H1 (cell line): ENCODE measurements at regions not wholly inside any gene's neighbourhood (a gene's known extent, or its start where the extent isn't known, plus 50 kb on each side); places are given as distances from the start of the nearest gene placed in this dataset.

Source experiments
- CTCF ChIA-PET: fragments of 300-600 bp; sonication (Branson Sonifier 250); formaldehyde crosslinking; loops from one replicate; lab custom pipeline; 2021; ENCODE audit not compliant: partially characterized antibody; lab: Charles Lee
- POLR2A ChIA-PET: fragments of 300-600 bp; sonication (Branson Sonifier 250); formaldehyde crosslinking; loops from one replicate; lab custom pipeline; 2021; ENCODE audit warnings: inconsistent platforms; ENCODE audit not compliant: partially characterized antibody; lab: Charles Lee
- DNase-seq, 2 experiments: peaks; one replicate each; pipeline versions ENCODE4 v3.0.0 to v3.0.0-alpha.2; 2010 to 2022; ENCODE audit warnings: low spot score in 2 of 2, low read depth in 1 of 2, mixed read lengths in 1 of 2
- FAIRE-seq: peaks from 2 replicates; lab custom pipeline; 2011; peaks lifted over from hg19 to GRCh38; lab: Jason Lieb, UNC
- H2AFZ ChIP-seq: 2 replicates; pipeline ENCODE4 v1.8.1; 2012; ENCODE audit warnings: low read length, inconsistent platforms
- H2AK5ac ChIP-seq: 2 replicates; pipeline ENCODE4 v1.6.1; 2013; ENCODE audit warnings: low read depth, low read length
- H2BK120ac ChIP-seq: replicated peaks from 2 replicates; pipeline ENCODE3; 2013; ENCODE audit warnings: low read depth, low read length, inconsistent platforms
- H2BK12ac ChIP-seq: 2 replicates; pipeline ENCODE4 v1.6.1; 2013; ENCODE audit warnings: low read depth, low read length
- H2BK15ac ChIP-seq: 2 replicates; pipeline ENCODE4 v1.6.1; 2013; ENCODE audit warnings: low read length
- H2BK20ac ChIP-seq: 2 replicates; pipeline ENCODE4 v1.6.1; 2013; ENCODE audit warnings: low read length
- H2BK5ac ChIP-seq: 2 replicates; pipeline ENCODE4 v1.6.1; 2013; ENCODE audit warnings: low read depth, low read length
- H3K14ac ChIP-seq: 2 replicates; pipeline ENCODE4 v1.6.1; 2013; ENCODE audit warnings: inconsistent platforms; ENCODE audit not compliant: insufficient read length
- H3K18ac ChIP-seq: 2 replicates; pipeline ENCODE4 v1.6.1; 2013; ENCODE audit warnings: low read length; ENCODE audit errors: extremely low read depth
- H3K23ac ChIP-seq: 2 replicates; pipeline ENCODE4 v1.6.1; 2013; ENCODE audit warnings: inconsistent platforms; ENCODE audit not compliant: insufficient read length
- H3K23me2 ChIP-seq: 2 replicates; pipeline ENCODE4 v1.6.1; 2013; ENCODE audit warnings: low read depth, low read length
- H3K27ac ChIP-seq: 2 replicates; pipeline ENCODE4 v1.6.1; 2011; ENCODE audit warnings: low read depth, low read length, inconsistent platforms
- H3K27me3 ChIP-seq, 4 experiments: replicated peaks in 1 of 4; 1 replicate in 1 of 4; 2 replicates in 3 of 4; pipeline versions ENCODE4 v1.6.1 to v1.8.1; 2011 to 2013; ENCODE audit warnings: low read length in 3 of 4, mild to moderate bottlenecking in 3 of 4, inconsistent platforms in 2 of 4, mixed read lengths in 2 of 4, moderate library complexity in 1 of 4; ENCODE audit not compliant: control insufficient read depth in 3 of 4, insufficient read depth in 3 of 4; ENCODE audit errors: extremely low read depth in 1 of 4
- H3K36me3 ChIP-seq, 4 experiments: 2 replicates each; pipeline versions ENCODE4 v1.6.1 to v1.8.1; 2011 to 2013; ENCODE audit warnings: mild to moderate bottlenecking in 4 of 4, low read length in 3 of 4, moderate library complexity in 2 of 4, control low read depth in 1 of 4, inconsistent platforms in 1 of 4; ENCODE audit not compliant: insufficient read depth in 4 of 4, control insufficient read depth in 2 of 4
- H3K4ac ChIP-seq: replicated peaks from 2 replicates; pipeline ENCODE3; 2013; ENCODE audit warnings: low read length, low read depth, mixed read lengths, inconsistent platforms; ENCODE audit not compliant: insufficient read length
- H3K4me1 ChIP-seq, 4 experiments: replicated peaks in 1 of 4; 1 replicate in 1 of 4; 2 replicates in 3 of 4; pipeline versions ENCODE4 v1.6.1 to v1.8.1; 2011 to 2013; ENCODE audit warnings: low read length in 3 of 4, inconsistent platforms in 2 of 4, mixed read lengths in 1 of 4; ENCODE audit not compliant: insufficient read depth in 4 of 4, control insufficient read depth in 3 of 4
- H3K4me2 ChIP-seq, 2 experiments: 2 replicates each; pipeline versions ENCODE4 v1.6.1 to v1.8.1; 2011 to 2013; ENCODE audit warnings: low read depth in 2 of 2, low read length in 2 of 2, control low read depth in 1 of 2, inconsistent platforms in 1 of 2, mild to moderate bottlenecking in 1 of 2; ENCODE audit not compliant: insufficient read depth in 1 of 2
- H3K4me3 ChIP-seq, 4 experiments: fragments of 200-600, 300-600 bp in 1 of 4; sonication (generic), shearing (Covaris generic), sonication (Bioruptor Twin) in 1 of 4; 2 replicates each; pipeline versions ENCODE4 v1.5.1 to v1.8.1; 2011 to 2016; ENCODE audit warnings: low read length in 4 of 4, low read depth in 3 of 4, control low read depth in 2 of 4, inconsistent platforms in 2 of 4, mild to moderate bottlenecking in 2 of 4, mixed read lengths in 1 of 4, moderate library complexity in 1 of 4; ENCODE audit not compliant: insufficient read depth in 2 of 4; ENCODE audit errors: extremely low read depth in 1 of 4
- H3K56ac ChIP-seq: replicated peaks from 2 replicates; pipeline ENCODE3; 2013; ENCODE audit warnings: low read depth, mild to moderate bottlenecking, mixed read lengths, low read length, inconsistent platforms; ENCODE audit not compliant: insufficient read length
- H3K79me1 ChIP-seq: 2 replicates; pipeline ENCODE4 v1.6.1; 2013; ENCODE audit warnings: low read depth, low read length, control low read depth
- H3K79me2 ChIP-seq, 2 experiments: 2 replicates each; pipeline versions ENCODE4 v1.6.1 to v1.8.1; 2012 to 2013; ENCODE audit warnings: low read length in 2 of 2, mild to moderate bottlenecking in 2 of 2, inconsistent platforms in 1 of 2; ENCODE audit not compliant: insufficient read depth in 2 of 2, control insufficient read depth in 1 of 2
- H3K9ac ChIP-seq, 4 experiments: replicated peaks in 1 of 4; 1 replicate in 1 of 4; 2 replicates in 3 of 4; pipeline versions ENCODE4 v1.6.1 to v1.8.1; 2011 to 2013; ENCODE audit warnings: low read depth in 3 of 4, low read length in 3 of 4, control low read depth in 2 of 4, mild to moderate bottlenecking in 2 of 4, moderate library complexity in 2 of 4, inconsistent platforms in 1 of 4; ENCODE audit errors: extremely low read depth in 1 of 4
- H3K9me3 ChIP-seq, 2 experiments: 2 replicates each; pipeline versions ENCODE4 v1.6.1 to v1.8.1; 2012 to 2013; ENCODE audit warnings: mild to moderate bottlenecking in 2 of 2, moderate library complexity in 2 of 2, control low read depth in 1 of 2, inconsistent platforms in 1 of 2, low read depth in 1 of 2, low read length in 1 of 2, mixed read lengths in 1 of 2; ENCODE audit not compliant: insufficient read depth in 2 of 2
- H4K20me1 ChIP-seq, 2 experiments: replicated peaks in 1 of 2; 2 replicates each; pipeline versions ENCODE3 to v1.8.1; 2011 to 2013; ENCODE audit warnings: inconsistent platforms in 2 of 2, low read length in 2 of 2, mild to moderate bottlenecking in 1 of 2; ENCODE audit not compliant: insufficient read depth in 2 of 2, control insufficient read depth in 1 of 2
- H4K5ac ChIP-seq: 2 replicates; pipeline ENCODE4 v1.6.1; 2013; ENCODE audit warnings: low read length, low read depth, mixed read lengths, inconsistent platforms; ENCODE audit not compliant: insufficient read length
- H4K8ac ChIP-seq: 2 replicates; pipeline ENCODE4 v1.8.0; 2013; ENCODE audit warnings: mild to moderate bottlenecking, moderate library complexity, low read length, inconsistent platforms; ENCODE audit not compliant: insufficient read depth; ENCODE audit errors: extremely low read depth
- H4K91ac ChIP-seq: replicated peaks from 2 replicates; pipeline ENCODE3; 2013; ENCODE audit warnings: low read length, mixed read lengths, inconsistent platforms; ENCODE audit not compliant: insufficient read length
- ATF3 ChIP-seq: IDR thresholded peaks from 2 replicates; pipeline ENCODE4 v1.6.1; 2011; ENCODE audit warnings: low read depth, mild to moderate bottlenecking, low read length; ENCODE audit not compliant: insufficient read depth
- HDAC6 ChIP-seq: IDR thresholded peaks from one replicate; pipeline ENCODE4 v1.7.1; 2012; ENCODE audit warnings: low read depth, mild to moderate bottlenecking, inconsistent platforms, low read length, moderate library complexity
- KDM1A ChIP-seq: fragments of 200-600, 300-600 bp; sonication (generic); IDR thresholded peaks from 2 replicates; pipeline ENCODE4 v1.7.1; 2016; ENCODE audit warnings: mild to moderate bottlenecking, low read length, borderline replicate concordance
- NANOG ChIP-seq: IDR thresholded peaks from 2 replicates; pipeline ENCODE4 v1.6.1; 2011; ENCODE audit warnings: low read length, low read depth, mild to moderate bottlenecking, inconsistent platforms; ENCODE audit not compliant: insufficient read depth, poor library complexity, severe bottlenecking
- POLR2A ChIP-seq, 2 experiments: IDR thresholded peaks; 1 replicate in 1 of 2; 2 replicates in 1 of 2; pipeline ENCODE4 v1.6.1; 2011; ENCODE audit warnings: low read depth in 2 of 2, low read length in 2 of 2, mild to moderate bottlenecking in 2 of 2; ENCODE audit errors: control extremely low read depth in 1 of 2
- POLR2AphosphoS5 ChIP-seq: IDR thresholded peaks from 2 replicates; pipeline ENCODE4 v1.6.1; 2011; ENCODE audit warnings: low read depth, low read length
- POU5F1 ChIP-seq: IDR thresholded peaks from 2 replicates; pipeline ENCODE4 v1.6.1; 2011; ENCODE audit warnings: low read depth, mild to moderate bottlenecking, low read length, moderate library complexity
- RBBP5 ChIP-seq: IDR thresholded peaks from 2 replicates; pipeline ENCODE4 v1.7.1; 2012; ENCODE audit warnings: low read depth, mild to moderate bottlenecking, inconsistent platforms, low read length, moderate library complexity, borderline replicate concordance
- SRF ChIP-seq: IDR thresholded peaks from 2 replicates; pipeline ENCODE4 v1.6.1; 2011; ENCODE audit warnings: mild to moderate bottlenecking, low read depth, low read length, moderate library complexity
- SUZ12 ChIP-seq: fragments of 200-600 bp; sonication (generic); IDR thresholded peaks from 2 replicates; pipeline ENCODE4 v1.6.1; 2012; ENCODE audit warnings: mild to moderate bottlenecking, inconsistent platforms, low read length, moderate library complexity, mixed read lengths
- TCF12 ChIP-seq: IDR thresholded peaks from 2 replicates; pipeline ENCODE4 v1.6.1; 2011; ENCODE audit warnings: low read depth, mild to moderate bottlenecking, low read length
- YY1 ChIP-seq: IDR thresholded peaks from 2 replicates; pipeline ENCODE4 v1.6.1; 2011; ENCODE audit warnings: low read depth, mild to moderate bottlenecking, low read length
- ZNF274 ChIP-seq: IDR thresholded peaks from 2 replicates; pipeline ENCODE4 v1.7.0; 2012; ENCODE audit warnings: low read length, borderline replicate concordance; ENCODE audit errors: extremely low read depth
- WGBS, 2 experiments: shearing (Covaris generic) in 1 of 2; methylation state at CpG; one replicate each; pipeline versions ENCODE4 v1.1.6 to v1.1.7; 2013 to 2015; ENCODE audit warnings: low lambda C conversion rate in 2 of 2, mixed read lengths in 2 of 2, inconsistent platforms in 1 of 2, low coverage in 1 of 2, missing lambda C conversion rate in 1 of 2; ENCODE audit not compliant: insufficient replicate concordance in 2 of 2, insufficient coverage in 1 of 2, insufficient read length in 1 of 2; ENCODE audit errors: extremely low coverage in 1 of 2, missing lambda C conversion rate in 1 of 2; 5-methylcytosine and 5-hydroxymethylcytosine counted together

DNA sequence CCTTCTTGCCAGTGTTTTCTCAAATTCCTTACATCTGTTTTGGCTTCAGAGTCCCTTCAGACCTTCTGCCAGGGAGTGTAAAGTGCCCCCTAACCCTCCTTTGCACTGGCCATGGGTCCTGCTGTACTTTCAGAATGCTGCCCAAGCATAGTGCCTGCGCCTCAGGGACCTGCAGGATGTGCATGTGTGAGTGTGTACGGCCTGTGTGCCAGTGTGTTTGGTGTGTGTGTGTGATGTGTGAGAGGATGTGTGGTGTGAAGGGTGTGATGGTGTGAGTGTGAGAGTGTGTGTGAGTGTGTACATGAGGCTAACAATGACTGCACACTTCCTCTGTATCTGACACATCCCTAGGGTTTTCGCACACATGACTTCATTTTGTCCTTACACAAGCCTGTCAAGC is 265.8 kb upstream of the RAB4A start:
- Histone ChIP-seq H3K23ac (no peak overlapping the region), H2BK20ac (no peak overlapping the region), H2AK5ac (no peak overlapping the region), H3K23me2 (no peaks in the 10 kb centered on the region; the same call in 1 of the 2 replicates), H2BK5ac (no peak overlapping the region), H2AFZ (no peak overlapping the region), H3K36me3 (no peaks in the 10 kb centered on the region), H3K27me3 (no peaks in the 10 kb centered on the region; a peak in 1 of 7 replicates), H3K9ac (no peak overlapping the region), H2BK15ac (no peak overlapping the region), H4K5ac (no peak overlapping the region), H3K27ac (no peak overlapping the region), H2BK12ac (peak overlapping the region; percentile 62; the same call in 1 of the 2 replicates), H3K14ac (no peak overlapping the region), H3K4me3 (no peak overlapping the region), H2BK120ac (no peak overlapping the region), H3K18ac (no peak overlapping the region), H3K4ac (no peak overlapping the region), H3K4me1 (peaks cover 0 to 5% (median under 1%) of the 10 kb centered on the region in 4 experiments; a peak in 3 of 7 replicates), H4K91ac (no peak overlapping the region), H3K79me1 (no peaks in the 10 kb centered on the region), H3K56ac (no peak overlapping the region), H4K20me1 (no peaks in the 10 kb centered on the region), H3K79me2 (no peaks in the 10 kb centered on the region), H3K9me3 (no peaks in the 10 kb centered on the region), H3K4me2 (no peak overlapping the region), H4K8ac (no peak overlapping the region; the same call in 1 of the 2 replicates)
- WGBS, 2 experiments = 92% methylated on average over 3 of the region's 3 CpGs; no CpG with 5 or more reads in 1 of the 2 experiments
- TF ChIP-seq YY1 (no peak), SRF (no peak), RBBP5 (no peak), NANOG (no peak), SUZ12 (no peak), TCF12 (no peak), HDAC6 (no peak), POLR2A (IDR thresholded peaks at IDR 0.05; ENCODE audit: control extremely low read depth in 1 of 2, low read depth in 2 of 2, low read length in 2 of 2) (no peak), POU5F1 (no peak), POLR2AphosphoS5 (no peak), ATF3 (no peak), ZNF274 (no peak), KDM1A (no peak)
- DNase-seq (no peak), FAIRE-seq (no peak)
- CTCF ChIA-PET = interaction anchor here (1.0 to 1.4 kb wide), 3 partner anchors 23 to 250 kb away, joined by 3 read pairs; no protein-coding TSS in a partner anchor
- POLR2A ChIA-PET = no interaction called here
